Liver (tissue), 8 donors: ENCODE measurements at regions not wholly inside any gene's neighbourhood (a gene's known extent, or its start where the extent isn't known, plus 50 kb on each side); places are given as distances from the start of the nearest gene placed in this dataset.

ENCODE experiments used
- DNase-seq: peaks from one replicate; pipeline ENCODE4 v3.0.0-alpha.2; 2017; ENCODE audit warnings: low spot score
- H3K27ac ChIP-seq, 2 donors: one replicate each; pipeline ENCODE4 v1.7.0; 2013; ENCODE audit warnings: inconsistent platforms in 2 of 2, low read length in 2 of 2, control low read depth in 1 of 2, low read depth in 1 of 2, mild to moderate bottlenecking in 1 of 2
- H3K27me3 ChIP-seq, 4 donors: one replicate each; pipeline versions ENCODE4 v1.6.1 to v1.7.0; 2013; ENCODE audit warnings: low read length in 3 of 4, inconsistent platforms in 1 of 4, mild to moderate bottlenecking in 1 of 4, moderate library complexity in 1 of 4; ENCODE audit not compliant: control insufficient read depth in 4 of 4, insufficient read depth in 4 of 4
- H3K36me3 ChIP-seq, 4 donors: one replicate each; pipeline versions ENCODE4 v1.6.1 to v1.7.0; 2013; ENCODE audit warnings: low read length in 3 of 4, mild to moderate bottlenecking in 3 of 4, low read depth in 1 of 4, moderate library complexity in 1 of 4; ENCODE audit not compliant: control insufficient read depth in 4 of 4, insufficient read depth in 3 of 4
- H3K4me1 ChIP-seq, 4 donors: one replicate each; pipeline versions ENCODE4 v1.6.1 to v1.7.0; 2013; ENCODE audit warnings: low read length in 3 of 4, mild to moderate bottlenecking in 3 of 4, moderate library complexity in 1 of 4; ENCODE audit not compliant: control insufficient read depth in 4 of 4, insufficient read depth in 4 of 4
- H3K4me3 ChIP-seq, 3 donors: one replicate each; pipeline versions ENCODE4 v1.6.1 to v1.7.0; 2013; ENCODE audit warnings: low read length in 3 of 3, control low read depth in 1 of 3, low read depth in 1 of 3, mild to moderate bottlenecking in 1 of 3
- H3K9ac ChIP-seq, 2 donors: one replicate each; pipeline ENCODE4 v1.7.0; 2013; ENCODE audit warnings: low read length in 2 of 2, mild to moderate bottlenecking in 2 of 2, moderate library complexity in 2 of 2, control low read depth in 1 of 2, low read depth in 1 of 2
- H3K9me3 ChIP-seq, 4 donors: one replicate each; pipeline versions ENCODE4 v1.6.1 to v1.7.0; 2013; ENCODE audit warnings: low read length in 3 of 4; ENCODE audit not compliant: control insufficient read depth in 4 of 4
- ATF3 ChIP-seq: IDR thresholded peaks from 2 replicates; pipeline ENCODE4 v1.6.1; 2016; ENCODE audit warnings: antibody characterized with exemption
- CTCF ChIP-seq: fragments of 150-350 bp; IDR thresholded peaks from 2 replicates; pipeline ENCODE4 v1.5.1; 2017; ENCODE audit warnings: improper control_type of control experiment, low read depth, low read length; ENCODE audit not compliant: missing input control
- EGR1 ChIP-seq, 2 donors: IDR thresholded peaks; 2 replicates each; pipeline ENCODE4 v1.6.1; 2016 to 2018; ENCODE audit warnings: antibody characterized with exemption in 2 of 2, low read depth in 2 of 2
- FOXA1 ChIP-seq: IDR thresholded peaks from 2 replicates; pipeline ENCODE4 v1.6.1; 2016; ENCODE audit warnings: antibody characterized with exemption
- FOXA2 ChIP-seq: IDR thresholded peaks from 2 replicates; pipeline ENCODE4 v1.6.1; 2016; ENCODE audit warnings: antibody characterized with exemption
- GABPA ChIP-seq, 2 donors: IDR thresholded peaks in 1 of 2; conservative IDR thresholded peaks in 1 of 2; 2 replicates each; pipeline ENCODE4 v1.6.1; 2016; ENCODE audit warnings: antibody characterized with exemption in 2 of 2, mild to moderate bottlenecking in 1 of 2, moderate library complexity in 1 of 2
- HNF4A ChIP-seq, 2 donors: conservative IDR thresholded peaks; 2 replicates each; pipeline ENCODE4 v1.6.1; 2016; ENCODE audit warnings: antibody characterized with exemption in 2 of 2, mild to moderate bottlenecking in 2 of 2
- HNF4G ChIP-seq: IDR thresholded peaks from 2 replicates; pipeline ENCODE4 v1.6.1; 2016; ENCODE audit warnings: antibody characterized with exemption
- JUND ChIP-seq, 2 donors: IDR thresholded peaks; 2 replicates each; pipeline ENCODE4 v1.6.1; 2016; ENCODE audit warnings: antibody characterized with exemption in 2 of 2
- NR2F2 ChIP-seq: IDR thresholded peaks from 2 replicates; pipeline ENCODE4 v1.6.1; 2016; ENCODE audit warnings: antibody characterized with exemption
- RAD21 ChIP-seq, 2 donors: IDR thresholded peaks; 2 replicates each; pipeline ENCODE4 v1.6.1; 2016; ENCODE audit warnings: antibody characterized with exemption in 2 of 2, mild to moderate bottlenecking in 2 of 2
- REST ChIP-seq: IDR thresholded peaks from 2 replicates; pipeline ENCODE4 v1.6.1; 2016; ENCODE audit warnings: antibody characterized with exemption, mild to moderate bottlenecking
- RXRA ChIP-seq, 2 donors: IDR thresholded peaks; 2 replicates each; pipeline ENCODE4 v1.6.1; 2017 to 2018; ENCODE audit warnings: antibody characterized with exemption in 2 of 2, mild to moderate bottlenecking in 1 of 2
- SP1 ChIP-seq: IDR thresholded peaks from 2 replicates; pipeline ENCODE4 v1.6.1; 2018; ENCODE audit warnings: antibody characterized with exemption, mild to moderate bottlenecking
- TAF1 ChIP-seq: conservative IDR thresholded peaks from 2 replicates; pipeline ENCODE4 v1.6.1; 2016; ENCODE audit warnings: antibody characterized with exemption, mild to moderate bottlenecking
- YY1 ChIP-seq: IDR thresholded peaks from 2 replicates; pipeline ENCODE4 v1.6.1; 2016; ENCODE audit warnings: antibody characterized with exemption, mild to moderate bottlenecking
- ZBTB33 ChIP-seq: IDR thresholded peaks from 2 replicates; pipeline ENCODE4 v1.6.1; 2016; ENCODE audit warnings: antibody characterized with exemption
- WGBS: extraction: QIAGEN DNeasy Blood & Tissue Kit; methylation state at CpG from one replicate; pipeline ENCODE4 v1.1.7; 2013; 5-methylcytosine and 5-hydroxymethylcytosine counted together
- donor health status: healthy.
- donor health status: healthy.
- donor health status: healthy.
- donor health status: healthy.
- donor health status: healthy.

GRCh38 chr15:75104804-75105557 lies 81.6 kb downstream of the PPCDC start:
- TF ChIP-seq ATF3 (no peak), JUND (IDR thresholded peaks at IDR 0.05) (peak; percentile 81 to 89), CTCF (no peak), ZBTB33 (no peak), FOXA2 (no peak), RAD21 (IDR thresholded peaks at IDR 0.05) (peak in 1 of 2 donors; percentile 27), FOXA1 (no peak), TAF1 (no peak), HNF4G (no peak), EGR1 (IDR thresholded peaks at IDR 0.05; ENCODE audit: low read depth in 2 of 2) (no peak), SP1 (no peak), GABPA (IDR thresholded peaks at IDR 0.05 in 1 of 2, conservative IDR thresholded peaks at IDR 0.05 in 1 of 2) (no peak), HNF4A (conservative IDR thresholded peaks at IDR 0.05) (no peak)
- Histone ChIP-seq H3K4me1 (no peaks in the 10 kb centered on the region), H3K9me3 (no peaks in the 10 kb centered on the region), H3K36me3 (no peaks in the 10 kb centered on the region), H3K9ac (no peak overlapping the region), H3K27me3 (no peaks in the 10 kb centered on the region), H3K4me3 (no peak overlapping the region), H3K27ac (peak overlapping the region in 1 of 2 donors; percentile 59)
- 70% methylated on average over 3 of the region's 3 CpGs for WGBS
- DNase-seq: no peak

GRCh38 chr15:75107516-75107907 lies 84.1 kb downstream of the PPCDC start:
- no peak for TF ChIP-seq TAF1
- no peak for TF ChIP-seq CTCF
- TF ChIP-seq REST: no peak
- no peak for TF ChIP-seq GABPA (IDR thresholded peaks at IDR 0.05 in 1 of 2, conservative IDR thresholded peaks at IDR 0.05 in 1 of 2)
- no peak for TF ChIP-seq ATF3
- no peak for TF ChIP-seq SP1
- no peak for TF ChIP-seq FOXA1
- TF ChIP-seq FOXA2: no peak
- TF ChIP-seq ZBTB33: no peak
- TF ChIP-seq EGR1 (IDR thresholded peaks at IDR 0.05; ENCODE audit: low read depth in 2 of 2): no peak
- no peak for TF ChIP-seq RXRA (IDR thresholded peaks at IDR 0.05)
- no peak for TF ChIP-seq NR2F2
- TF ChIP-seq HNF4G: no peak
- no peak for TF ChIP-seq YY1
- 93% methylated on average over 2 of the region's 2 CpGs for whole genome bisulfite sequencing
- Histone ChIP-seq H3K36me3 (no peaks in the 10 kb centered on the region), H3K9me3 (no peaks in the 10 kb centered on the region), H3K4me3 (no peak overlapping the region), H3K27ac (no peak overlapping the region), H3K4me1 (no peaks in the 10 kb centered on the region), H3K27me3 (no peaks in the 10 kb centered on the region), H3K9ac (no peak overlapping the region)
- no peak for DNase-seq
